Calu3 (cell line): ENCODE measurements at regions not wholly inside any gene's neighbourhood (a gene's known extent, or its start where the extent isn't known, plus 50 kb on each side); places are given as distances from the start of the nearest gene placed in this dataset.

ENCODE experiments used
- BruUV-seq: library from RNA; stranded (reverse); fragments of 400-500 nt; replicated peaks from 2 replicates; lab custom pipeline; 2021; lab: Mats Ljungman, UMichigan
- CTCF ChIA-PET: fragments of 300-600 bp; sonication (Branson Sonifier 250); formaldehyde crosslinking; loops from one replicate; lab custom pipeline; 2022; ENCODE audit warnings: antibody characterized with exemption; lab: Charles Lee
- DNase-seq: peaks from one replicate; pipeline ENCODE4 v3.0.0; 2022
- H3K27ac Mint-ChIP-seq: one replicate; pipeline ENCODE4 v1.8.0; 2022; ENCODE audit warnings: mixed read lengths; ENCODE audit not compliant: unreplicated experiment
- H3K27me3 Mint-ChIP-seq: one replicate; pipeline ENCODE4 v1.8.0; 2022; ENCODE audit warnings: mixed read lengths; ENCODE audit not compliant: unreplicated experiment
- H3K36me3 Mint-ChIP-seq: one replicate; pipeline ENCODE4 v1.8.0; 2022; ENCODE audit warnings: mild to moderate bottlenecking, moderate library complexity, mixed read lengths; ENCODE audit not compliant: insufficient read depth, unreplicated experiment
- H3K4me1 Mint-ChIP-seq: one replicate; pipeline ENCODE4 v1.8.0; 2022; ENCODE audit warnings: mild to moderate bottlenecking, low read depth, mixed read lengths; ENCODE audit not compliant: unreplicated experiment
- H3K4me3 Mint-ChIP-seq: one replicate; pipeline ENCODE4 v1.8.0; 2022; ENCODE audit warnings: mild to moderate bottlenecking, low read depth, moderate library complexity, mixed read lengths; ENCODE audit not compliant: unreplicated experiment
- H3K9me3 Mint-ChIP-seq: one replicate; pipeline ENCODE4 v1.8.0; 2022; ENCODE audit warnings: low read depth, mixed read lengths; ENCODE audit not compliant: unreplicated experiment
- intact Hi-C: fragments of 100-400 bp; cut with micrococcal nuclease; formaldehyde crosslinking; loops from one replicate; pipeline ENCODE4 v1.10.0; 2022; ENCODE audit not compliant: unreplicated experiment
- TF ChIP-seq, protein P1 (sequence below): fragments of 200-600 bp; IDR thresholded peaks from one replicate; pipeline ENCODE4 v1.8.0; 2022; ENCODE audit warnings: antibody characterized with exemption; ENCODE audit not compliant: unreplicated experiment

- BruUV-seq, result no TSS peak
- CTCF ChIA-PET, result interaction anchor here (1.2 kb wide), 1 partner anchor 48 kb away, joined by 3 read pairs; no protein-coding TSS in a partner anchor
Measured at GRCh38 chr2:7724336-7724735, 807.1 kb downstream of the RNF144A start.

DNA sequence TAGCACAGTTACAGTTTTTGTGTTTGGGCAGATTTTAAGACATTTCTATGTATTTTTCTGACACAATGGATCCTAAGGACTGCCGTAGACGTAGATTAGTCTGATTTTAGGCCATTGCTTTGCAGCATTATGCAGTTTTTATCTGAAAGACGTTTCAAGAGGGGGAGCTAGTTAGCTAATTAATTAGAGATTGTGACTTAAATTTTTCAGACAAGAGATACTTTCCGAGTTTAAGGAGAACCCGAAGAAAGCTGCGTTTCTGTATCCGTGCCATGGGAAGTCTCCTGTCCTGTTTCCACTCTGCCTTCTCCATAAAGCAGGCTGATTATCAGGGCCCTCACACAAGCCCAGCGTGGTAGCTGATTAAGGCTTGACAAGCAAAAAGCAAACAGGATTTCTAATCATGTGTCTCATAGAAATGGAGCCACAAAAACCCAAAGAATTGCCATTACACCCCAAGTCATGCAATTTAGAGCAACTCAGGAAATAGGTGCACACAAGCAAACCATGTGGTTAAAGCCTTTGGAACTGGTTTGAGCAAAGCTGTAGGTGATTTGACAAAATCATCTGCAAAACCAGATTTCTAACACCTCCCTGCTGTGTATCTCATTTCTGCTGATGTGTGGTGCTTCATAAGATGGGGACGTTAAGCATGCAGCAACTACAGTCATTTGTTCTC lies 808.1 kb downstream of the RNF144A start:
- peak overlapping the region; percentile 1 for H3K27ac Mint-ChIP-seq
- intact Hi-C loops, result loop anchor here (1.0 to 5.0 kb wide), 2 partner anchors 100 to 962 kb away; no protein-coding TSS in a partner anchor
- no peaks in the 10 kb centered on the region for H3K9me3 Mint-ChIP-seq
- H3K4me1 Mint-ChIP-seq, result peaks cover 13% of the 10 kb centered on the region
- no peak for DNase-seq
- H3K27me3 Mint-ChIP-seq, result no peaks in the 10 kb centered on the region
- no TSS peak for BruUV-seq
- no peak overlapping the region for H3K4me3 Mint-ChIP-seq
- TF ChIP-seq, protein P1, sequence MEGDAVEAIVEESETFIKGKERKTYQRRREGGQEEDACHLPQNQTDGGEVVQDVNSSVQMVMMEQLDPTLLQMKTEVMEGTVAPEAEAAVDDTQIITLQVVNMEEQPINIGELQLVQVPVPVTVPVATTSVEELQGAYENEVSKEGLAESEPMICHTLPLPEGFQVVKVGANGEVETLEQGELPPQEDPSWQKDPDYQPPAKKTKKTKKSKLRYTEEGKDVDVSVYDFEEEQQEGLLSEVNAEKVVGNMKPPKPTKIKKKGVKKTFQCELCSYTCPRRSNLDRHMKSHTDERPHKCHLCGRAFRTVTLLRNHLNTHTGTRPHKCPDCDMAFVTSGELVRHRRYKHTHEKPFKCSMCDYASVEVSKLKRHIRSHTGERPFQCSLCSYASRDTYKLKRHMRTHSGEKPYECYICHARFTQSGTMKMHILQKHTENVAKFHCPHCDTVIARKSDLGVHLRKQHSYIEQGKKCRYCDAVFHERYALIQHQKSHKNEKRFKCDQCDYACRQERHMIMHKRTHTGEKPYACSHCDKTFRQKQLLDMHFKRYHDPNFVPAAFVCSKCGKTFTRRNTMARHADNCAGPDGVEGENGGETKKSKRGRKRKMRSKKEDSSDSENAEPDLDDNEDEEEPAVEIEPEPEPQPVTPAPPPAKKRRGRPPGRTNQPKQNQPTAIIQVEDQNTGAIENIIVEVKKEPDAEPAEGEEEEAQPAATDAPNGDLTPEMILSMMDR, result no peak
- H3K36me3 Mint-ChIP-seq, result no peaks in the 10 kb centered on the region
- CTCF ChIA-PET, result interaction anchor here (1.2 to 1.4 kb wide), 3 partner anchors 47 to 298 kb away, joined by 3 to 4 read pairs (median 4); no protein-coding TSS in a partner anchor

More at GRCh38 chr2:7724336-7724735, 807.1 kb downstream of the RNF144A start:
- intact Hi-C loops, result no loop called here
- no peak for DNase-seq
- H3K4me1 Mint-ChIP-seq, result peaks cover 13% of the 10 kb centered on the region
- no peaks in the 10 kb centered on the region for H3K9me3 Mint-ChIP-seq
- no peak overlapping the region for H3K27ac Mint-ChIP-seq
- TF ChIP-seq, protein P1, result no peak
- H3K27me3 Mint-ChIP-seq, result no peaks in the 10 kb centered on the region
- no peak overlapping the region for H3K4me3 Mint-ChIP-seq
- no peaks in the 10 kb centered on the region for H3K36me3 Mint-ChIP-seq

- DNase-seq, result no peak
- no TSS peak for BruUV-seq
- no peak overlapping the region for H3K4me3 Mint-ChIP-seq
- no peaks in the 10 kb centered on the region for H3K36me3 Mint-ChIP-seq
- TF ChIP-seq, protein P1, result no peak
- H3K27me3 Mint-ChIP-seq, result no peaks in the 10 kb centered on the region
- CTCF ChIA-PET, result interaction anchor here (1.2 to 1.4 kb wide), 2 partner anchors 214 to 299 kb away, joined by 4 read pairs; no protein-coding TSS in a partner anchor
- H3K4me1 Mint-ChIP-seq, result peaks cover 13% of the 10 kb centered on the region
- intact Hi-C loops, result loop anchor here (1.0 to 5.0 kb wide), 2 partner anchors 99 to 961 kb away; no protein-coding TSS in a partner anchor
- H3K9me3 Mint-ChIP-seq, result no peaks in the 10 kb centered on the region
- H3K27ac Mint-ChIP-seq, result peak overlapping the region; percentile 1
Measured at GRCh38 chr2:7725850-7726242, 808.6 kb downstream of the RNF144A start.

GRCh38 chr2:7726989-7727388 lies 809.8 kb downstream of the RNF144A start:
- Mint-ChIP-seq H3K27me3 (no peaks in the 10 kb centered on the region), H3K36me3 (no peaks in the 10 kb centered on the region), H3K4me3 (no peak overlapping the region), H3K9me3 (no peaks in the 10 kb centered on the region), H3K27ac (no peak overlapping the region), H3K4me1 (peaks cover 13% of the 10 kb centered on the region)
- TF ChIP-seq, protein P1, result no peak
- intact Hi-C loops, result loop anchor here (5.0 kb wide), 1 partner anchor 960 kb away; no protein-coding TSS in a partner anchor
- no TSS peak for BruUV-seq
- CTCF ChIA-PET, result no interaction called here
- DNase-seq, result no peak
